ENCODE measurements at regions not wholly inside any gene's neighbourhood (a gene's known extent, or its start where the extent isn't known, plus 50 kb on each side); places are given as distances from the start of the nearest gene placed in this dataset.
"Not testable (repeated sequence)": the region's sequence is repeated elsewhere in the genome, so short reads cannot be mapped to it uniquely, and the experiment has no call there.

GRCh38 chr20:61083431-61083830 is 168.6 kb upstream of the CDH4 start:
- no peak for DNase-seq (ENCODE audit: low read depth)

GRCh38 chr20:61086031-61086430 is 166.0 kb upstream of the CDH4 start:
- DNase-seq (ENCODE audit: low read depth): no peak

- DNase-seq (ENCODE audit: low read depth): no peak
These were observed 161.5 kb upstream of the CDH4 start for GRCh38 chr20:61090541-61090940.

- no peak for DNase-seq (ENCODE audit: low read depth)
These were observed 159.8 kb upstream of the CDH4 start for GRCh38 chr20:61092251-61092650.

GRCh38 chr20:61094581-61094980 is 157.5 kb upstream of the CDH4 start:
- DNase-seq (ENCODE audit: low read depth): no peak

- no peak for DNase-seq (ENCODE audit: low read depth)
These were observed 155.6 kb upstream of the CDH4 start for GRCh38 chr20:61096463-61096862.

- peak; percentile 45 for DNase-seq (ENCODE audit: low read depth)
These were observed 152.3 kb upstream of the CDH4 start for GRCh38 chr20:61099806-61100205.

- DNase-seq (ENCODE audit: low read depth): no peak
These were observed 151.6 kb upstream of the CDH4 start for GRCh38 chr20:61100489-61100888.

- not testable (repeated sequence) for DNase-seq (ENCODE audit: low read depth)
These were observed 150.7 kb upstream of the CDH4 start for GRCh38 chr20:61101321-61101720.

GRCh38 chr20:61104232-61104631 is 147.8 kb upstream of the CDH4 start:
- DNase-seq (ENCODE audit: low read depth): no peak

GRCh38 chr20:61105395-61105794 is 146.7 kb upstream of the CDH4 start:
- no peak for DNase-seq (ENCODE audit: low read depth)

GRCh38 chr20:61106438-61106837 is 145.6 kb upstream of the CDH4 start:
- DNase-seq (ENCODE audit: low read depth): no peak

- no peak for DNase-seq (ENCODE audit: low read depth)
These were observed 142.7 kb upstream of the CDH4 start for GRCh38 chr20:61109221-61109805.

- no peak for DNase-seq (ENCODE audit: low read depth)
These were observed 139.5 kb upstream of the CDH4 start for GRCh38 chr20:61112515-61112914.

- DNase-seq (ENCODE audit: low read depth): no peak
These were observed 138.3 kb upstream of the CDH4 start for GRCh38 chr20:61113731-61114130.

- DNase-seq (ENCODE audit: low read depth): no peak
These were observed 137.4 kb upstream of the CDH4 start for GRCh38 chr20:61114493-61115175.

- DNase-seq (ENCODE audit: low read depth): no peak
These were observed 136.5 kb upstream of the CDH4 start for GRCh38 chr20:61115364-61116065.

- no peak for DNase-seq (ENCODE audit: low read depth)
These were observed 134.3 kb upstream of the CDH4 start for GRCh38 chr20:61117725-61118124.

GRCh38 chr20:61118429-61119224 is 133.4 kb upstream of the CDH4 start:
- DNase-seq (ENCODE audit: low read depth): no peak

GRCh38 chr20:61119273-61119672 is 132.8 kb upstream of the CDH4 start:
- DNase-seq (ENCODE audit: low read depth): no peak

GRCh38 chr20:61119794-61120410 is 132.2 kb upstream of the CDH4 start:
- no peak for DNase-seq (ENCODE audit: low read depth)

Data from forelimb muscle (tissue), 1 donor.